Kidney (tissue), 13 donors: ENCODE measurements at regions not wholly inside any gene's neighbourhood (a gene's known extent, or its start where the extent isn't known, plus 50 kb on each side); places are given as distances from the start of the nearest gene placed in this dataset.

Experiments used
- DNase-seq, 5 donors: peaks; one replicate each; pipeline ENCODE4 v3.0.0-alpha.2; 2013 to 2020
- FAIRE-seq: peaks from 2 replicates; lab custom pipeline; 2012; peaks lifted over from hg19 to GRCh38; lab: Jason Lieb, UNC
- H3K27ac ChIP-seq, 2 donors: one replicate each; pipeline ENCODE4 v1.7.0; 2013; ENCODE audit warnings: low read depth in 2 of 2, low read length in 2 of 2, inconsistent platforms in 1 of 2
- H3K27me3 ChIP-seq: one replicate; pipeline ENCODE4 v1.7.1; 2013; ENCODE audit warnings: low read length, inconsistent platforms; ENCODE audit not compliant: control insufficient read depth, insufficient read depth
- H3K36me3 ChIP-seq, 3 donors: one replicate each; pipeline versions ENCODE4 v1.7.0 to v1.7.1; 2013; ENCODE audit warnings: low read length in 3 of 3, control low read depth in 1 of 3, inconsistent platforms in 1 of 3; ENCODE audit not compliant: insufficient read depth in 3 of 3, control insufficient read depth in 2 of 3
- H3K4me1 ChIP-seq, 3 donors: one replicate each; pipeline versions ENCODE4 v1.7.0 to v1.7.1; 2013; ENCODE audit warnings: low read length in 3 of 3, inconsistent platforms in 1 of 3, low read depth in 1 of 3; ENCODE audit not compliant: control insufficient read depth in 2 of 3, insufficient read depth in 2 of 3
- H3K4me3 ChIP-seq, 3 donors: one replicate each; pipeline versions ENCODE4 v1.7.0 to v1.8.1; 2013; ENCODE audit warnings: low read length in 3 of 3, control low read depth in 1 of 3, inconsistent platforms in 1 of 3
- H3K9ac ChIP-seq, 3 donors: one replicate each; pipeline versions ENCODE4 v1.7.0 to v1.7.1; 2013; ENCODE audit warnings: low read length in 3 of 3, control low read depth in 1 of 3, inconsistent platforms in 1 of 3
- H3K9me3 ChIP-seq, 3 donors: one replicate each; pipeline versions ENCODE4 v1.7.0 to v1.7.1; 2013; ENCODE audit warnings: low read length in 3 of 3, control low read depth in 1 of 3, inconsistent platforms in 1 of 3; ENCODE audit not compliant: control insufficient read depth in 2 of 3, insufficient read depth in 1 of 3
- CTCF ChIP-seq: IDR thresholded peaks from 3 replicates; pipeline ENCODE4 v1.5.1; 2012; ENCODE audit warnings: mild to moderate bottlenecking, moderate library complexity, borderline replicate concordance; ENCODE audit not compliant: insufficient read depth; ENCODE audit errors: extremely low read depth
- intact Hi-C: fragments of 100-400 bp; cut with DNase I; formaldehyde crosslinking; loops from one replicate; pipeline ENCODE4 v1.11.1; 2022
- donor health status: control.
- donor health status: control.
- donor health status: control.
- donor health status: control.
- donor health status: control.
- donor health status: DM: yes; HTN: yes; CAD: no.
- donor health status: Normal renal cell carcinoma (clear cell type).

DNA sequence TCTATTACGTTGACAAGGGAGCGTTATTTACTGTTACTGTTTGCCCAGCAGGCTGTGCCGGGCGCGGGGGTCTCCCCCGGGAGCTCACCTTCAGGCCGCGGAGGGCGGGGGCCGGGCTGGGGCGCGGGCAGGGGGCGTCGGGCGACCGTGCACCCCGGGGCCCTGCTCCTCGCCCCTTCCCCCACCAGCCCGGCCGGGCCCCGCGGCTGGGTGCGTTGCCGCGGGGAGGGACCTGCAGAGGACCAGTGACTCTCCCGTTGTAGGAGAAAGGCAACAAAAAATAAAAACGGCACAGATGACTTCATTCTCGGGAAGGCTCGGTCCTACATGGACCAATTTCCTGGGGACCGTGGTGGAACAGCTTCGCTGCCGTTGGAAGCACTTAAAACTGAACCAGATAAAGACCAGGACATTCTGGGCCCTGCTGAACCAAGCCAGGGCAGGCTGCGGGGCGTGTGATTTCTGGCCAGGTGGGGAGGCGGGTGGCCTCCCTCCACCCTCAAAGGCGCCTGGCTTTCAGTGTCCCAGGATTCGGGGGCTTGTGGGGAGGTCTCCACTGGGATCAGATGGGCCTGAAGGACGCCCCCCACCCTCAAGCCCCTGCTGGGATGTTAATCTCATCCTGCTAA lies 57.4 kb downstream of the IGLL1 start:
- no peak for FAIRE-seq
- Histone ChIP-seq H3K9ac (peak overlapping the region in 1 of 3 donors; percentile 22), H3K4me3 (no peak overlapping the region), H3K9me3 (no peaks in the 10 kb centered on the region), H3K27me3 (no peaks in the 10 kb centered on the region), H3K27ac (peak overlapping the region; percentile 63 to 64), H3K4me1 (peaks cover 0 to 8% (median 7%) of the 10 kb centered on the region in 3 donors), H3K36me3 (no peaks in the 10 kb centered on the region)
- intact Hi-C loops: no loop called here
- peak; percentile 56 to 83 (median 79) for DNase-seq
- no peak for TF ChIP-seq CTCF

DNA sequence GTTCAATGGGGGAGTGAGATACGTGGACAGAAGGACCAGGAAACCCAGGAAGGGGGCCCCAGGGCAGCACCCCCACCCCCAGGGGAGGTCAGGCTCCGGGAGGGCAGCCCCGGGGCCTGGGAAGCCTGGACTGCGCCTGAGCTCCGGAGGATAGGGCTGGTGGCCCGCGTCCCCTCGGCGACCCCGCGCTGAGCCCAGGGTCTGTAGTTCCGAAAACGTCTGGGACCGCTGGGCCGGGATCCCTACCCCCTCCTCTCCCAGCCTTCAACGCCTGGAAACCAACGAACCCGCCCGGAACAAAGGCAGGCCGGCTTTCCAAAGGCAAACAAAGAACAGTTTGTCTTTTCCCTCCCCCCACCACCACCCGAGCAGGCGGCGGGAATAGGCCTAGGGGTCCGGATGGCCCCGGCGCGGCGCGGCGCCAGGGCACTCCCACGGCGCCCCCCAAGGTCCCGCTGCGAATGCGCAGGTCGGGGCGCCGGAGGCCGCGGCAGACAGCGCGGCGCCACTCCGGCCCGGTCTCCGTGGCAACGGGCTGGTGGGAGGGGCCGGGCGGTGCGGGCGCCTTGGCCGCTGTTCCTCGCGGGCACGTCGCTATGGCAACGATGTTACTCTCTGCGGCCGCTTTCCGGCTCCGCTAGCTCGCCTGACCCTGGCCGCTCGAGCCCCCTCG lies 58.5 kb downstream of the IGLL1 start:
- H3K27me3 ChIP-seq: no peaks in the 10 kb centered on the region
- peak overlapping the region in 1 of 3 donors; percentile 21 for H3K9ac ChIP-seq
- no peaks in the 10 kb centered on the region for H3K9me3 ChIP-seq
- FAIRE-seq (no peak), DNase-seq (peak; percentile 97 to 98 (median 98))
- peaks cover 0 to 7% (median 7%) of the 10 kb centered on the region in 3 donors for H3K4me1 ChIP-seq
- H3K4me3 ChIP-seq: peak overlapping the region in 2 of 3 donors; percentile 30 to 36
- no peak for TF ChIP-seq CTCF
- intact Hi-C loops: no loop called here
- H3K27ac ChIP-seq: peak overlapping the region; percentile 81 to 84
- H3K36me3 ChIP-seq: no peaks in the 10 kb centered on the region

DNA sequence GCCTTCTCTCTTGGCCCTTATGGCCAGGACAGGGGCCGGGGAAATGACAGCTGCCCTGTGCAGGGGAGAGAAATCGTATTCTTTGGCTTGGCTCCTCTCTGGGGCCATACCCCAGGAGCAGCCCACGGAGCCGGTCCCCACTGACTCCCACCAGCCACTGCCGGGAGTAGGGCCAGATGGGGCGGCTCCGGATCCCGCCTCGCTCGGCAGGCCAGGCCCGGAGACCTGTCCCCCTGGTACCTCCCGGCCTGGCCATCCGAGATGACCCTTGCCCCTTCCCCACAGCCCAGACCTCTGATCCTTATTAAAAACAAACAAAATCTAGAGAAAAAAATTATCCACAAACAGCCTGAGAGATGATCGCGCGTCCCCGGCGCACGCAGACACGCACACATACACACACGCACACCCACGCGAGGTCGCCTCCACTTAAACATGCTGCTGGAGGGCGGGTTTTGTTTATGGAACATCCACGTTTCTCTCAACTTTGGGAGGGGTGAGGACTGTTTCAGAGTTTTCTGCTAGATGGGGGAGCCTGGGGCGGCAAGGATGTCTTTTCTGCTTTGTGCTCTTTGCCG lies 59.1 kb downstream of the IGLL1 start:
- peak overlapping the region in 1 of 3 donors; percentile 21 for H3K9ac ChIP-seq
- no peaks in the 10 kb centered on the region for H3K36me3 ChIP-seq
- intact Hi-C loops: no loop called here
- H3K9me3 ChIP-seq: no peaks in the 10 kb centered on the region
- TF ChIP-seq CTCF: no peak
- H3K4me1 ChIP-seq: peaks cover 0 to 7% (median 7%) of the 10 kb centered on the region in 3 donors
- H3K27me3 ChIP-seq: no peaks in the 10 kb centered on the region
- H3K27ac ChIP-seq: peak overlapping the region; percentile 74 to 84
- FAIRE-seq (no peak), DNase-seq (peak in 4 of 5 donors; percentile 73 to 90 (median 86))
- peak overlapping the region in 1 of 3 donors; percentile 30 for H3K4me3 ChIP-seq
